Forelimb muscle (tissue), 1 donor: ENCODE measurements at regions not wholly inside any gene's neighbourhood (a gene's known extent, or its start where the extent isn't known, plus 50 kb on each side); places are given as distances from the start of the nearest gene placed in this dataset.
"Not testable (repeated sequence)": the region's sequence is repeated elsewhere in the genome, so short reads cannot be mapped to it uniquely, and the experiment has no call there.

ENCODE experiments used
- DNase-seq: peaks from one replicate; pipeline ENCODE4 v3.0.0-alpha.2; 2013; ENCODE audit warnings: low read depth

GRCh38 chr3:177358091-177358976 is 161.1 kb upstream of the TBL1XR1 start:
- DNase-seq = no peak

DNA sequence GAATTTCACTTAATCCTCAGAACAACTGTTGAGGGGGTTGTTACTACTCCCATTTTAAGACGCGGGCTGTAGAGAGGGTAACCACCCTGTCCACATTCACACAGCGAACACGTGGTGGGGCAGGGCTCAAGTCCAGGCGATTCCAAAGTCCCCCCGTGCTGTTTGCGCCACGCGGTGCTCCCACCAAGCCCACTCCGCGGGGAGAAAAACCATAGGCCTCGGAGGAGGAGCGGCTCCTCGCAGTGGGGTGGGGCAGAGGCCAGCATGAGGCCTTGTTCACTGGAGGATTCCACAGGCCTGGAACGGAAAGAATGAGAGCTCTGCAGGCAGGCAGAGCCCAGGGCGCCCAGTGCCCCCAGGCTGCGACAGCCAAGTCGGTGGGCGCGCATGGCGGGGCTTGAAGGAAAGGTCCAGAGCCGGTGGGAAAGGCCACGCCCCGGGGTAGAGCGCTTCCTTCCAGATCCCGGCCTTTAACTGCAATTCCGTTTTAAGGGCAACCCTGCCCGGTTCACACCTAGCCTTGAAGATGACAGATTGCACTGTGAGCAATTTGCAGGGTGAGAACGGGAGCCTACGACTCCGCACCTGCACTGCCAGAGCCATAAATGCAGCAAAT is 161.8 kb upstream of the TBL1XR1 start:
- DNase-seq = no peak

DNA sequence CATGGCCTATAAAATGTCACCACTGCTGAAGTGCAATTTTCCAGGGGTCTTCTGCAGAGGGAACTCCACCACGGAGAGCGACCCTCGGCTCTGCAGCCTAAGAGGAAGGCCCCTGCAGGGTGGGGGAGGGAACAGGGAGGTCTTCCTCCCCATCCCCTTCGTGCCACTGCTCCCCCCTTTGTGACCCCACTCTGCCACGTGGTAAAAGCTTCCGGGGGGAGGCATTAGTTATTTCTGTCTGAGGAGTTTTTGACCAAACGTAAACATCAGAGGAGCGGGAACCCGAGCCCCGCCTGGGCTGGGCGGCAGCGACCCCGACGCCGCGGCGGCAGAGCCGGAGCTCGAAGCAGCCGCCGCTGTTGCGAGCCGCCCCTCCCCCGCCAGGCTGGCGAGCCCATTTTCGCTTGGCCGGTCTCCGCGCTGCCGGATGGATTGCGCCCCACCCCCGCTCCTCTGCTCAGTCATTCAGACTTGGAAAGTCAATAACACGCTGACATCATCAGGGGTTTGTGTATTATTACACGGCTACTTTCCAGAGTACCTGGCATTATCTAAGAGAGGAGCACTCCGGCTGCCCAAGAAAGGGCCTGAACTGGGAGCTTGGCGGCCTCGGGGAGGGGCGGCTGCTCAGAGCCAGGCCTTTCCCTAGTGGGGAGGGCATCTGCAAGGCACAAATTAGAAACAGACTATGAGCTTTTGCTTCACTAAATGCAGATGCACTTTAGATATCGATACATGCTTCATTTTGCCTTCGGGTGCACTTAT is 162.5 kb upstream of the TBL1XR1 start:
- DNase-seq = peak; percentile 97

DNA sequence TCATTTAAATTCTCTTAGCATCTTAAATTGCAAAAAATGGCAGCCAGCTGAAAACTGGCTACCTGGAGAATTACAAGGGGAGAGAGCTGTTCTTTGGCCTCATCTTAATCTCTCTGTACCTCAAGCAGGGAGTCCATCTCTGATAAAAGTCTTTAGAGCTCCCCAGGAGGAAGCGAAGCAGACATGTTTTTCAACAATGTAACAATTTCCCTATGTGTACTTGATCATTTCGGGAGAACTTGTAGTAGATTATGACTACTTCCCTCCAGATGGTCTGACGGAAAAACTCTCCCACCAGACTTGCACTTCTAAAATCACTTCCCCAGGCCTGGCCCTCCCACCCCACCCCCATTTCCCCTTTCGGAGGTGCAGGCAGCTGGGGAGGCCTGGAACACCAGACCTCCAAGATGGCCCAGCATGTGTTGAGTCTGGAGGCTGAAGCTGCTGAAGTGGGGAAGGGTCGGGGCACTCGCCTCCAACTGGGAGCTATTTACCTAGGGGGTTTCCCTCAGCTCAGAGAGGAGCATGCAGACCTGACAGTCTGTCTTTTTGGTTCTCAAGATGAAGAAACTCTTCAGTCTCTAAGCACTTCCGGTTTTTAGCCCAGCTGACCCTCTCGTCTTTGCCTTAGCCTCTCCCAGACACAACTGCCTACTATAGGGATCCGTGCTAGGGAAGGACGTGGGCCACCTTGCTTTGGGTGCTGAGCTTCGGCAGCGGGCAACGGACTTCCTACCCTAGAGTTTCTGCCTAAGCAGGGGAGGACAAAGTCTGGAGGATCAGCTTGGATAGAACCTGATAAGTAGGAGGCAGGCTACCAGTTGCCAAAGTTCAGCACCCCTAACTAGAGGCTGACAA is 164.0 kb upstream of the TBL1XR1 start:
- no peak for DNase-seq

GRCh38 chr3:177362626-177363025 is 165.3 kb upstream of the TBL1XR1 start:
- no peak for DNase-seq

- DNase-seq = no peak
Measured at GRCh38 chr3:177364236-177364635, 167.0 kb upstream of the TBL1XR1 start.

DNA sequence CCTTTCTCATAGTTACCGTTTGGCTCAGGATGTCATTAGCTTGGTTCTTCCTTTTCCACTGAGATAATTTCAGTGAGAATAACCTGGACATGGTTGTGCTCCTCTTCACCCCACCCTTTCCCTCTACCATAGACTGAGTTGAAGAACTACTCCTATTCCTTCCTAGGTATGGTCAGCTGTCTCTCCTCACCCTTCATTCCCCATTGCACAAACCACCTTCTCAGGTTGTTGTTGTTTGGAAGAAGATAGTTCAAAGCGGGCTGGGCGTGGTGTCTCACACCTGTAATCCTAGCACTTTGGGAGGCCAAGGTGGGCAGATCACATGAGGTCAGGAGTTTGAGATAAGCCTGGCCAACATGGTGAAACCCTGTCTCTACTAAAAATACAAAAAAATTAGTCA is 168.0 kb upstream of the TBL1XR1 start:
- DNase-seq = not testable (repeated sequence)

DNA sequence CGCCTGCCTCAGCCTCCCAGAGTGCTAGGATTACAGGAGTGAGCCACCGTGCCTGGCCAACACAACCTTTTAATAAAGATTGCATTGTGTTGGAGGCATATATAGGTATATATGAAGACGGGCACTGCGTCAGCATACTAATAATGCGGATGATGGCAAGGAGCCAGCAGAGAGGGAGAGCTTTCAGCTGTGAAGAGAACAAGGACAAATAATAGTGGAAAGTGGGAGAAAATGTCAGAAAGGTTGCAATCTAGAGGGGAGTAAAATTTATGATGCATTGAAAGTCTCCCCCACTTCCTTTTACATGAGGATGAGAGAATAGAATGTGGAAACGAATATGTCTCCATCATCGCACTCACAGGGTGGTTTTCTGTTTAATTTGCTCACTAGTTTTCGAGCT is 170.5 kb upstream of the TBL1XR1 start:
- no peak for DNase-seq

GRCh38 chr3:177370246-177370822 is 173.1 kb upstream of the TBL1XR1 start:
- no peak for DNase-seq

DNA sequence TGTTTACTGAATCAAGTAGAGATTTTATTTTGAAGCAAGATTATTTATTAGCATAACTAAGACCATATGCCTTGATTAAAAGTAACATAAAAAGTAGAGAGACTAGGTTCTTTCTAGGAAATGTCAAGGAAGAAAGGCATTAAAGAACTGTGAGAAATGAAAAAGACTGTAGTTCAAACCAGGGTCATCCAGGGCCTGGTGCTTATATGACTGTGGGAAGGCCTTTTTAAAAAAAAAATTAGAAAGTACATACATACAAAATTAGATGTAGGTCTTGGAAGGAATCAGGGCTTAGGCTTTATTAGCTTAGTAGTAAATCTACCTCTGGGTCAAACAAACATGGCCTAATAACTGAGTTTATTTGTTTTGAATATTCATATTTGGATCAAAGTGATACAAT is 173.9 kb upstream of the TBL1XR1 start:
- no peak for DNase-seq

DNA sequence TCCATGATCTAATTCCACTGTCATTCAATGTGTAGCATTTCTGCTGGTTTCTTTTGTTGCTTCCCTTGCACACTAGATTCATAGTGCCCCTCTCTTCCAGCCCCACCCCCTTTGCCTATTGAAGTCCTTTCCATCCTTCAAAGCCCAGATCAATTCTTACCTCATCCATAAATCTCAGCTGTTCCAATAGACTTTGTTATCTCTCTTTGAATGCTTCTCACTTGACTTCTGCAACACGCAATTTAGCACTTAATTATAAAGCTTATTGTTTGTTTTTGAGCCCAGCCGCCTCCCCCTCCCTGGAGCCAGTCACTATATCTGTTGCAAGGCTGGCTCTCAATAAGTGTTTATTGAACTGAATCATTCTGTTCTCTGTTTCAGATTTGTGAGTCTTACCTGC is 174.6 kb upstream of the TBL1XR1 start:
- no peak for DNase-seq

- DNase-seq = no peak
Measured at GRCh38 chr3:177374323-177374722, 177.0 kb upstream of the TBL1XR1 start.

DNA sequence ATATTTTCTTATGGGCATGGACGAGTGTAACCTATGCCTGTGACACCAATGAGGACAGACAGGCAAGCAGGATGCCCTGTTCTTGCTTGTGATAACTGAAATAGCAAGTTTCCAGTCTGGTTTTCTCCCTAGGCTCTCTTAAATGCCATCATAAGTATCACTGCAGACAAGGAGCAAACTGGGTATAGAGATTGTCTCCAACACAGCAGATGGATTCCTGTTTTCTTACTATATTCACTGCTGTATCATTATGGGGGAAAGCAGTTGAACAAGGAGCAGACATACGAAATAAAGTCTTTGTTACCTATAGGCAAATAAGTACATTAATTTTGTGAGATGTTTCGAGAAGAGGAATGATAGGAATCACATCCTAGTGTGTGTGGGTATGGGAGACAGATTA is 178.0 kb upstream of the TBL1XR1 start:
- DNase-seq = no peak

- DNase-seq = no peak
Measured at GRCh38 chr3:177377166-177377565, 179.9 kb upstream of the TBL1XR1 start.

DNA sequence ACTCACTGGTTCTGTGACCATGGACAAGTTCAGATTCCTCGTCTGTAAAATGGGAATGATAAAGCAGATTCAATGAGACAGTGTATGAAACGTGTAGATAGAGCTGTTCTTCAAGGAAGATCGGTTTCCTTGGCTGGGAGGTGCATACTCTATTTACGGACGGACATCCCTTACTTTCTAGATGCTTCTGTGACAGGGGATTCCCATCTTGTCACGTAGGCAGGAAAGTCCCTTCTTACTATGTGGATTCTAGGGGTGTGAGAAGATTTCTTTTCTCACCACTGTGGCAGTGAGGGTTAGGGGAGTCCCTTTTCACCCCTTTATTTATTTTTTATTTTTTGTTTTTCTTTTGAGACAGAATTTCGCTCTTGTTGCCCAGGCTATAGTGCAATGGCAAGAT is 180.9 kb upstream of the TBL1XR1 start:
- no peak for DNase-seq

GRCh38 chr3:177379045-177379444 is 181.8 kb upstream of the TBL1XR1 start:
- no peak for DNase-seq

GRCh38 chr3:177381070-177381469 is 183.8 kb upstream of the TBL1XR1 start:
- DNase-seq = no peak

DNA sequence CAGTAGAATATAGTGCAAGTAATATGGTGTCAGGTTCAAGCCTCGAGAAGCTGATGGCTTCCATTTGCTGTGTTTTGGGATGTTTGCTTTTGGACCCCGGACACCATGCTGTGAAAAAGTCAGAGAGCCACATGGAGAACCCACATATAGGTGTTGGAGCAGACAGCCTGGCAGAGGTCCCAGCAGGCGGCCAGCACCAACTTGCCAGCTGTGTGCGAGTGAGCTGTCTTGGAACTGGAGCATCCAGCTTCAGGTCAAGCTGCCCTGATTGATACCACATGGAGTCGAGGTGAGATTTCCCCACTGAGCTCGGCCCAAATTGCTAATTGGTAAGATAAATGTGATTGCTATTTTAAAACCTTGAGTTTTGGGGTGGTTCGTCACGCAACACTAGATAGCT is 185.7 kb upstream of the TBL1XR1 start:
- no peak for DNase-seq

GRCh38 chr3:177385186-177385585 is 187.9 kb upstream of the TBL1XR1 start:
- DNase-seq = no peak

- no peak for DNase-seq
Measured at GRCh38 chr3:177385831-177386301, 188.6 kb upstream of the TBL1XR1 start.

DNA sequence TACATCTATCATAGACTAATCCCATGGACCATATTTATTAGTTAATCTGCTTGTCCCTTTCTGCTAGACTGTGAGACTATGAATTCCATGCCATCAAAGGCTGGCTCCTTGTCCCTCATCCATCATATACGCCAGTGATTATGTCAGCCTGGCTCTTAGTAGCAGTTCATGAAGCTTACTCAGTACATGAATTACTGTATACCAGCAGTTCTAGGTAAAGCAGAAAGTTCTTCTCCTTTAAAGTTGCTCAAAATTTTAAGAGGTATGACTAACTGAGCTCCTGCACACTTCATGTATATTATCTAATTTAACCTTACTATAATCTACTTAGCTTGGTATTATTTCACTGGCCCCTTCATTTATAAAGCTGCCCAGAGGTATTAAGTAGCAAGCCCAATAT is 190.9 kb upstream of the TBL1XR1 start:
- no peak for DNase-seq
